WERI-Rb-1 (cell line): ENCODE measurements at regions not wholly inside any gene's neighbourhood (a gene's known extent, or its start where the extent isn't known, plus 50 kb on each side); places are given as distances from the start of the nearest gene placed in this dataset.
"Not testable (repeated sequence)": the region's sequence is repeated elsewhere in the genome, so short reads cannot be mapped to it uniquely, and the experiment has no call there.

ENCODE experiments used
- DNase-seq: peaks from one replicate; pipeline ENCODE4 v3.0.0-alpha.2; 2020
- H3K27ac ChIP-seq: fragments of 250-450 bp; sonication (Bioruptor Pico); 2 replicates; pipeline ENCODE4 v1.5.1; 2020; ENCODE audit warnings: mild to moderate bottlenecking, moderate library complexity
- H3K27me3 ChIP-seq: fragments of 250-450 bp; sonication (Bioruptor Pico); 2 replicates; pipeline ENCODE4 v1.5.1; 2021; ENCODE audit warnings: mild to moderate bottlenecking, low read depth, moderate library complexity; ENCODE audit not compliant: insufficient read depth, severe bottlenecking
- H3K36me3 ChIP-seq: fragments of 250-450 bp; sonication (Bioruptor Pico); 2 replicates; pipeline ENCODE4 v1.5.1; 2020; ENCODE audit warnings: mild to moderate bottlenecking, moderate library complexity
- H3K4me3 ChIP-seq: 2 replicates; pipeline ENCODE4 v1.5.1; 2011; ENCODE audit warnings: low read depth, mild to moderate bottlenecking, control low read depth, low read length
- H3K9me3 ChIP-seq: fragments of 250-450 bp; sonication (Bioruptor Pico); 2 replicates; pipeline ENCODE4 v1.5.1; 2021; ENCODE audit warnings: mild to moderate bottlenecking, moderate library complexity; ENCODE audit not compliant: severe bottlenecking

DNA sequence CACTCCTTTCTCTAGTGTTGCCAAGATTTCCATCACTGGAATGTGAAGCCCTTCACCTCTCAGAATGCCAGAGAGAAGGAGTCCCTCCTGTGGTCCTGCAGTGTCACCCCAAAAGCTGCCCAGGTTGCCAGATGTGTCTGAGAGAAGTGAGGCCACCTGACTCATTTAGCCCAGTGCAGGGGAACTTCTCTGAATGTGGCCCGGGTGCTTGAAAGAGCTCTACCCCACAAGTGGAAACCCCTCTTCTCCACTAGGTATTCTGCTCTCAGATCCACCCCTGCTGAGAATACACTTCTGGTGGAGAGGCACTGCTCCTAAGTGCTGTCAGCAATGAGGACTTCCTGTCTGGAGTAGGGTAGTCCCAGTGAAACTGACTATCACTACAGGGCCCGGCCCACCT, 334.8 kb downstream of the ANAPC1 start:
- not testable (repeated sequence) for H3K36me3 ChIP-seq, H3K27me3 ChIP-seq, H3K27ac ChIP-seq, DNase-seq, H3K9me3 ChIP-seq, H3K4me3 ChIP-seq

DNA sequence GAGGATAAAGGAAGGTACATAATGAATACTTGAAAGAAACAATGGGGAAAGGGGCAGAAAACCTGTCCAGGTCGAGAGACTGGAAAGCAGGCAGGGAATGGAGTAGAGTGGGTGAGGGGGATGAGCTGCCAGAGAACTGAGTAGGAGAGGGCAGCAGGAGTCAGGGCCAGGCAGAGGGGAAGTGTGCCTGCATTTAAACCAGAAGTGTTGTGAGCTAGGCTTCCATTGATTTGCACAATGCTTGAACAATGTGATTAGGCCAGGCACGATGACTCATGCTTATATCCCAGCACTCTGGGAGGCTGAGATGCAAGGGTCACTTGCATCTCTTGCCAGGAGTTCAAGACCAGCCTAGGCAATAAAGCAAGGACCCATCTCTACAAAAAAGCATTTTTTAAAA, 332.6 kb downstream of the ANAPC1 start:
- not testable (repeated sequence) for H3K4me3 ChIP-seq, H3K9me3 ChIP-seq, DNase-seq, H3K27ac ChIP-seq, H3K36me3 ChIP-seq, H3K27me3 ChIP-seq

DNA sequence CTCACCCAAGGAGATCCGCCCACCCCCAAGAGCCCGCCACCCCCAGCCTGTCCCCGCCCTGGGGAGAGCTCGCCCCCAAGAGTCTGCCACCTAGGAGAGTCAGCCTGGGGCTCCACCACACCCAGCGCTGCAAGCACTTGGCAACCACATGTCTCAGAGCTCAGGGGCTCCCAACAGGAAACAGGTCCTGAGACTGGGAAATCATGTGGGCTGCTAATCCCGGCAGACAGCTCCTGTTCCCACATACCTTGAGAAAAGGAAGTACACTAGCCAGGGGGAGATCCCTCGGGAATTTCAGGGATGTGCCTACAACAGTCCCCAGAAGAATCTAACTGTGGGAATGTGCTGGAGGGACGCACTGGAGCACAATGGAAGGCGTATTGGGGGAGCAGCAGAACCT, 331.4 kb downstream of the ANAPC1 start:
- H3K36me3 ChIP-seq, H3K27me3 ChIP-seq: not testable (repeated sequence)

DNA sequence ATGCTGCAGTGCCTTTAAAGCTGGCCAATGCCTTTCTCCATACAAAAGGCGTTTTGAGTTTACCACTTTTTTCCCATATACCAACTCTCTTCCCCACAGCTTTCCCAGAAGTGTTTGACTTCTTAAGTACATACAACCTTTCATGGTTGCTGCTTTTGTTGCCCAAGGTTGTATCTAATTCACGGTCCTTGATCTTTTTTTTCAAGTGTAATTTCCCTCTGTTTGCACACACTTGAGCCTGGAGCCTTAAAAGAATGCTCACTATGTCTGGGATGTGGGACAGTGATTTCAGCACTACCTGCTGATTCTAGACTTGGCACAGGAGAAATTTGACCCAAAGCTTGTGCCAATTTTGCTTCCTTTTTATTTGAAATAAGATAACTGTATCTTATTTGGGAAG, 324.7 kb downstream of the ANAPC1 start:
- H3K9me3 ChIP-seq, H3K4me3 ChIP-seq, H3K27ac ChIP-seq, H3K27me3 ChIP-seq, H3K36me3 ChIP-seq, DNase-seq: not testable (repeated sequence)

More for the DNA sequence above, 331.4 kb downstream of the ANAPC1 start:
- not testable (repeated sequence) for H3K4me3 ChIP-seq, DNase-seq, H3K27ac ChIP-seq, H3K9me3 ChIP-seq

DNA sequence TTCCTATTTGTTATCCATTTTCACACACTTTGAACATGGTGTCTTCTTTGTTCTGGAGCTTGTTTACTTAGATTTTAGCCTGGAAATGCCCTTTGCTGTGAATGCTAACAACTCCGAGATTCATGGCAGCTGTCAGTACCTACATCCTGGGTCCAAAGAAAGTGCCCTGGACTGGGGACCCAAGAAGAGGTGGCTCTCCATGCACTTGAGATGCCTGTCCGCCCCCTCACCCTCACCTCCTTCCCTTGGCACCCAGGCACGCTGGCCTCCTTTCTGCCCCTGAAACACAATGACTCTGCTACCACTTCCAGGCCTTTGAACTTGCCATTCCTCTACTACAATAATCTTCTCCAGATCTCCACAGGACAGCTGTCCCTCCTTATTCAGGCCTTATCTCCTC, 324.2 kb downstream of the ANAPC1 start:
- H3K9me3 ChIP-seq, H3K27me3 ChIP-seq, DNase-seq, H3K4me3 ChIP-seq, H3K36me3 ChIP-seq, H3K27ac ChIP-seq: not testable (repeated sequence)

DNA sequence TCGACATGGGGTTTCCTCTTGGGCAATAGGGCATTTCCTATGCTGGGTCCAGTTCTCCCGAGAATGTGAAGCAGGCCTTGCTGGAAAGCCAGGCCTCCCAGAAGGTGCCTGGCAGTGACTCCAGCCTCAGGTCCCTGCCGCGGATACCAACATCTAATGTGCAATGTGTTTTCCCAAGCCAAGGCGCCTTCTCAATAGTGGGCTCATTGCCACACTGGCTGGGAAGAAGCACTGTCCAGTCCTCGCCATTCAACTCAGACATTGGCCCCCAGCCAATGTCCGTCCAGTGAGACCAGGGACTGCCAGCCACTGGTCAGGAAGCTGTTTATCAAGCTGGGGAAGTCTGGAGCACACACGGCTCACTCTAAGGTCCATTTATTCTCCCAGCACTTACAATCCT, 317.9 kb downstream of the ANAPC1 start:
- H3K4me3 ChIP-seq, DNase-seq, H3K36me3 ChIP-seq, H3K27me3 ChIP-seq, H3K27ac ChIP-seq, H3K9me3 ChIP-seq: not testable (repeated sequence)

DNA sequence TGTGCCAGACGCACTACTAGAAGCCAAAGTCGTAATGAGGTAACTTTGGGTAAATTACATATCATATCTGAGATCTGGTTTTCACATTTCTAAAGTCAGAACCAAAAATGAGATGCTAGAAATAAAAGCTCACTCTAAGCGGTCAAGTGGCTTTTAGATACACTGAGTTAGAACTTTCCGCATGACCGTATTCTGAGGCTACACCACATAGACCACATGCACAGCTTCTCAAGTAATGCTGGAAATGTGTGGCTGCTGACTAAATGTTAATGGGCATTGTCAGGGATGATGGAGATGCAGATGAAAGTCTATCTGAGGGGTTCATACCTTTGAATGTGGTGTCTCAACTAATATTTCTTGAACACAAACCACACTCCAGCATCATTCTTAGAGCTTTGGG, 316.8 kb downstream of the ANAPC1 start:
- not testable (repeated sequence) for H3K9me3 ChIP-seq, H3K4me3 ChIP-seq, H3K36me3 ChIP-seq, H3K27me3 ChIP-seq, H3K27ac ChIP-seq, DNase-seq

DNA sequence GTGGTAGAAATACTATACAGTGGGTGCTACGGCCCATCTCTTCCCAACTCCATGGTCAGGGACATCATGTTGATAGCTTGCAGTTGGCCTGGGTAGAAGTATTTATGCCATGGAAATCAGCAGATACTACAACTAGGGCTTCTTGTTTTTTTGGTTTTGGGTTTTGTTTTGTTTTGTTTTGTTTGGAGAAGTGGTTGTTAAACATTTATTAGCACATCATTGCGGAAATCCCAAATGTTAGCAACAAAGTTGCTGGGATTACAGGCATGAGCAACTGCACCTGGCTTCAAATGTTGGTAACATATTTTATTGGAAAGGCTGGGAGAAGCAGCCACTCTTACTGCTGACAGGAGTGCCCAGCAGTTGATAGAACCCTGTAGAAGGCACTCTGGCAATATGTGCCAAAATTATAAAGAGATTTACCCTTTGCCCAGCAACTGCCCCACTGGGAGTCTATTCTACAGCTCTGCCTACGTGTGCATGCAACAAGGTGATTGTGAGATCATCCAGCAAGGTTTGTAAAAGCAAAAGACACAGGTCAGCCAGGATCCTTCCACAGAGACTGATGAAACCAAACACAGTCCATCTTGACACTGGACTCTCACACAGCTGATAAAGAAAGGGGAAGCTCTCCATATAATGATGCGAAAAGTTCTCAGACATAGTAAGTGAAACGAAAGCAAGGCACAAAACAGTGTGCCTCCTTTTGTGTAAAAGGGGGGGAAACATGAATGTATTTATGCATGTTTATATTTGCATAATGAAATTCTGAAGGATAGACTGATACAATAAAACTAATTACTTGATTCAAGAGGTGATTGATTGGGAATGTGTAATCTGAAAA, 314.4 kb downstream of the ANAPC1 start:
- H3K9me3 ChIP-seq, H3K36me3 ChIP-seq, H3K27me3 ChIP-seq, DNase-seq, H3K27ac ChIP-seq, H3K4me3 ChIP-seq: not testable (repeated sequence)

DNA sequence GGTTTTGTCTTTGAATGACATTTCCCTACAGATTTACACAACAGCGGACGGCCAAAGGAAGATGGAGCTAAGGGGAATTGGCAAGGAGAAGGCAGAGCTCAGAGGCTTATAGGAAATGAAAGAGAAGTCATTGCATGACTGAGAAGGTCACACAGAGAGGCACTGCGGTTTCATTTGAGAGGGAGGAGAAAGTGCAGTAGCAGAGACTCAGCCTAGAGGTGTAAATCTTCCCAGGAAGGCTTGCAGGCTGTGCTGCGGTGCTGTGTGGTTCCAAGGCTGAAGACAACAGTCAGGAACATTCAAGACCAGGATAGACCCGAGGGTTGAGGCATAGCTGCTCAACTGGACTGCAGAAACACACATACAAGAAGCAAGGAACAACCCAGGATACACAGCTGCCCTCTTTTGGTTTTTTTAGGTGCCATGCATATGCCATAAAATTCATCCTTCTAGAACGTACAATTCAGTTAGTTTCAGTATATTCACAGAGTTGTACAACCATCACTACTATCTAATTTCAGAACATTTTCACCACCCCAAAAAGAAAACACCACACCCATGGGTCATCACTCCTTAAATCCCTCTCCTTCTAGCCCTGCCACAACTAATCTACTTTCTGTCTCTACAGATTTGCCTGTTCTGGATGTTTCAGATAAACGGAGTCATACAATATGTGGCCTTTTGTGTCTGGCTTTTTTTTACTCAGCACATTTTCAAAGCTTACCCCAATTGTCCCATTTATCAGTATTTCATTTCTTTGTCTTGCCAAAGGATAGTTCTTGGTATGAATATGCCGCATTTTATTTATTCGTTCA, 313.5 kb downstream of the ANAPC1 start:
- not testable (repeated sequence) for H3K27ac ChIP-seq, DNase-seq, H3K4me3 ChIP-seq, H3K36me3 ChIP-seq, H3K27me3 ChIP-seq, H3K9me3 ChIP-seq

DNA sequence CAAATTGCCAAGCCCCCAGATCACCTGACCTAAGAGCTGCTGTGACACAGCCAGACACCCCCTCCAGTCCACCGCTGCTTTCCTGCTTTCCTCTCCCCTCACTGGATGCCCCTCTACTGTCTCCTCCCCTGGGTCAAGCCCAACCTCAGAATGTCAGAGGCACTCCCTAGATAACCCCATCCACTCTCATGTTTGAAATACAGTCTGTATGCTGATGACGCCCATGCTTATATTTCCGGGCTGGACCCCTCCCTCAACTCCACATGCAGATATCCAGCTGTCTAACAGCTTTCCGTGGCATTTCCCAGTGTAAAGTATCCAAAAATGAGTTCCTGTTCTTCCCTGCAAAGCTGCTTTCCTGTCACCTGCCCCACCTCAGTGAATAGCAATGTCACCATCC, 309.2 kb downstream of the ANAPC1 start:
- H3K27me3 ChIP-seq, H3K4me3 ChIP-seq, DNase-seq, H3K9me3 ChIP-seq, H3K27ac ChIP-seq, H3K36me3 ChIP-seq: not testable (repeated sequence)

DNA sequence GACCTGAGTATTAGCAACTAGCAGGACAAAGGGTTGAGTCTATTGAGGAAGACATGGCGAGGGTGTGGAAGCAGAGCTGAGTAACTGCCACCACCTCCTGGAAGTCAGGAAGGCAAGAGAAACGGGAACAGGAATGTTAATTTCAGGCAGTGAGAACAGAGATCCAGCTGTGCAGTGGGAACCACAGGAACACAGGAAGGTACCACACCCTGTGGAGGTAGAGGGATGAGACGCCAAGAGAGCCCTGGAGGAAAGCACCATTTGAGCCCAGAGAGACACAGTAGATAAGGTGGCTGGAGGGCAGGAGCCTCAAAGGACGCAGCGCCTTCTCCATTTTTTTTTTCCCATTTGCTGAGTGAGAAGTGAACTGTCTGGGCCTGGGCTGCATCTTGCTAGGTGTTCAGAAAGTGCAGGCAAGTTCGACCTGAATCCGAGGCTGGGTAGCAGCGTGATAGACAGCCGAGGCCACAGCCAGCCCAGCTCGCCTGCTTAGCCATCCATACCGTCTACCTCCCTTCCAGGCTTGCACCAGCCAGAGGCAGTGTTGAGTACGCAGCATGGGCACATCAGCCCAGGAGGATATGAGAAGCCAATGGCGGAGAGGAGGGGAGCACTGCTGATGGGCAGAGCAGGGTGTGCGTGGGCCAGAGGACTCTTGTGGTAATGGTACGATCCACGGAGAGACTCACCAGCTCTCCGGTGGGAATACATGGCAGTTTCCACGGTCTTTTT, 306.7 kb downstream of the ANAPC1 start:
- H3K9me3 ChIP-seq, DNase-seq, H3K36me3 ChIP-seq, H3K27me3 ChIP-seq, H3K4me3 ChIP-seq, H3K27ac ChIP-seq: not testable (repeated sequence)

DNA sequence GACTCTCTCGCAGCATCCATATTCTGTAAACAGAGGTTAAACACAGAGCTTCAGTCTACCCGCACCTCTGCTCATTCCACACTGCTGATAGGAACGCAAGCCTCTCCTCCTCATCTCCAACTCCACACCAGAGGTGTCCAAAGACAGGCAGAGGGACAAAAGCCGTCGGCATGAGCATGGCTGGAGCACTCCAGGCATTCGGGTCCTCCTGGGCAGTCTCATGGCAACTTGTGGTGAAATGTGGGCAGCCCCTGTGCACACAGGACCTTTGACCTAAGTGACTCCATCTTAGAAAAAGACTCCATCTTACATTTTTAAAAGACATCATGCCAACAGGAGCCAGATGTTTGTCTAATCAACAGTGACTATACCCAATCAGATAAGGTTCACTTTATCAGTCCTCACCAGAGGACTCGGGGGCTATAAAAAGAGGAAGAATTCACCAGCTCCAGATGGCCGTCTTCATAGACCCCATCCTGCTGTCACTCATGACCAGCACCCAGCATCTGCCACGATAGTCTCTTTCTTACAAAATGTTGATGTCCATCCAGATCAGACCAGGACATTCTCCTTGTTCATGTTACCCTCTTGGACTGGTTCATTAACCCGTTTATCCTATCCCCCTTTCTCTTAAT, 304.4 kb downstream of the ANAPC1 start:
- DNase-seq, H3K27ac ChIP-seq, H3K36me3 ChIP-seq, H3K27me3 ChIP-seq, H3K9me3 ChIP-seq, H3K4me3 ChIP-seq: not testable (repeated sequence)

DNA sequence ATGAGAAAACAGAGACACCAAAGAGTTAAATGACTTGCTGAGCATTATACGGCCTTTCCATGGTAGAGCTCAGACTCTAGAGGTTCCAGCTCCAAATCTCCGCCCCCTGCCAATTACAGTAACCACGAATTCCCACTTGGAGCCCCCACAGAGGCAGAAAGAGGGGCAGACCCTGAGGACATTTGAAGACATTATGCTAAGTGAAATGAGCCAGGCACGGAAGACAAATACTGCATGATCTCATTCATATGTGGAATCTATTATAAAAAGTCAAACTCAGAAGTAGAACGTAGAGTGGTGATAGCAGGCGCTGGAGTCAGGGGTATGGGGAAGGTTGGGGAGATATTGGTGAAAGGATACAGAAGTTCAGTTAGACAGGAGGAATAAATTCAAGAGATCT, 303.4 kb downstream of the ANAPC1 start:
- not testable (repeated sequence) for H3K4me3 ChIP-seq, H3K9me3 ChIP-seq, H3K36me3 ChIP-seq, DNase-seq, H3K27ac ChIP-seq, H3K27me3 ChIP-seq

DNA sequence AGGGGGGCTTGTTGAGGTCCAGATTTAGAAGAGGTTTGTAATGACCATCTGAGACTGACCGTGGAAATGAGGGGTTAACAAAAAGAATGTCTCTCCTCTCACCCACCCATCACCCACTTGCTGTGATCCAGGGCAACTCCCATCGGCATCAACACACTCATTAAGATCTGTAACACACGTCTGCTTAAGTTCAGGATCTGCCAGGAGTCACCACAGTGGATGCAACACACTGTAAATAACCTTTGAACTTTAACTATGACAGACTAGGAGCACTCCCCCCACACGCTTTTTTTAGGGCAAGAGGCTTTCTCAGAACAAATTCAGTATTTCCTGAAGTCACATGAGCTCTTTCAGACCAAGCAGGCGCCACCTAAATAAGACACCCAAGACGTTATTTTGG, 301.9 kb downstream of the ANAPC1 start:
- not testable (repeated sequence) for H3K4me3 ChIP-seq, H3K36me3 ChIP-seq, H3K27ac ChIP-seq, H3K27me3 ChIP-seq, DNase-seq, H3K9me3 ChIP-seq
